ENCODE measurements at regions not wholly inside any gene's neighbourhood (a gene's known extent, or its start where the extent isn't known, plus 50 kb on each side); places are given as distances from the start of the nearest gene placed in this dataset.
"Not testable (repeated sequence)": the region's sequence is repeated elsewhere in the genome, so short reads cannot be mapped to it uniquely, and the experiment has no call there.

DNA sequence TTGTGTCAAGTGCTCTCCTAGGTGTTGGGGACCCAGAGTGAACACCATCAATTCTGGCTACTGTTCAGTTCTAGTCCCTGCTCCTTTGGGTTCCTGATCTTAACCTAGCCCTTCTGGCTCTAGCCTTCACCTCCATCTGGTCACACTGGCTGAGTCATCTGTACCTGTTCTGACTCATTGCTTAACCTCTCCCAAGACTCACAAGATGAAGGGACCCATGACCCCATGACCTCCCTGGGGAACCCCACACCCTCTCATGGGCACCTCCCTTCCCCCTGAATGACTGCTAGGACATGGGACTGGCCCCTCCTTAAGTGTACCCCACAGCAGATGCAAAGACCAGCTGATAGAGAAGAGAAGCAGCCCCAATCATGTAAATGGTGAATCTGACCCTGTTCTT, 345.8 kb upstream of the CDH5 start:
- in situ Hi-C loops (cut with HindIII; ENCODE audit: low sequenced_read_pairs): no loop called here
- no peak overlapping the region for H3K4me3 ChIP-seq (ENCODE audit: low read depth, low read length)
- TF ChIP-seq, protein P1, sequence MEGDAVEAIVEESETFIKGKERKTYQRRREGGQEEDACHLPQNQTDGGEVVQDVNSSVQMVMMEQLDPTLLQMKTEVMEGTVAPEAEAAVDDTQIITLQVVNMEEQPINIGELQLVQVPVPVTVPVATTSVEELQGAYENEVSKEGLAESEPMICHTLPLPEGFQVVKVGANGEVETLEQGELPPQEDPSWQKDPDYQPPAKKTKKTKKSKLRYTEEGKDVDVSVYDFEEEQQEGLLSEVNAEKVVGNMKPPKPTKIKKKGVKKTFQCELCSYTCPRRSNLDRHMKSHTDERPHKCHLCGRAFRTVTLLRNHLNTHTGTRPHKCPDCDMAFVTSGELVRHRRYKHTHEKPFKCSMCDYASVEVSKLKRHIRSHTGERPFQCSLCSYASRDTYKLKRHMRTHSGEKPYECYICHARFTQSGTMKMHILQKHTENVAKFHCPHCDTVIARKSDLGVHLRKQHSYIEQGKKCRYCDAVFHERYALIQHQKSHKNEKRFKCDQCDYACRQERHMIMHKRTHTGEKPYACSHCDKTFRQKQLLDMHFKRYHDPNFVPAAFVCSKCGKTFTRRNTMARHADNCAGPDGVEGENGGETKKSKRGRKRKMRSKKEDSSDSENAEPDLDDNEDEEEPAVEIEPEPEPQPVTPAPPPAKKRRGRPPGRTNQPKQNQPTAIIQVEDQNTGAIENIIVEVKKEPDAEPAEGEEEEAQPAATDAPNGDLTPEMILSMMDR (IDR thresholded peaks at IDR 0.05; ENCODE audit: low read depth, low read length): no peak
- no peak for DNase-seq (ENCODE audit: low read depth, low spot score)

- no peak for DNase-seq (ENCODE audit: low read depth, low spot score)
- no peak overlapping the region for H3K4me3 ChIP-seq (ENCODE audit: low read depth, low read length)
- in situ Hi-C loops (cut with HindIII; ENCODE audit: low sequenced_read_pairs): no loop called here
- TF ChIP-seq, protein P1 (IDR thresholded peaks at IDR 0.05; ENCODE audit: low read depth, low read length): no peak
Measured at GRCh38 chr16:66020046-66020445, 346.4 kb upstream of the CDH5 start.

GRCh38 chr16:66019502-66019901, 347.0 kb upstream of the CDH5 start:
- H3K4me3 ChIP-seq (ENCODE audit: low read depth, low read length); in situ Hi-C loops (cut with HindIII; ENCODE audit: low sequenced_read_pairs); DNase-seq (ENCODE audit: low read depth, low spot score): not testable (repeated sequence)

GRCh38 chr16:66014221-66014620, 352.3 kb upstream of the CDH5 start:
- no peak for DNase-seq (ENCODE audit: low read depth, low spot score)
- TF ChIP-seq, protein P1 (IDR thresholded peaks at IDR 0.05; ENCODE audit: low read depth, low read length): no peak
- in situ Hi-C loops (cut with HindIII; ENCODE audit: low sequenced_read_pairs): no loop called here

DNA sequence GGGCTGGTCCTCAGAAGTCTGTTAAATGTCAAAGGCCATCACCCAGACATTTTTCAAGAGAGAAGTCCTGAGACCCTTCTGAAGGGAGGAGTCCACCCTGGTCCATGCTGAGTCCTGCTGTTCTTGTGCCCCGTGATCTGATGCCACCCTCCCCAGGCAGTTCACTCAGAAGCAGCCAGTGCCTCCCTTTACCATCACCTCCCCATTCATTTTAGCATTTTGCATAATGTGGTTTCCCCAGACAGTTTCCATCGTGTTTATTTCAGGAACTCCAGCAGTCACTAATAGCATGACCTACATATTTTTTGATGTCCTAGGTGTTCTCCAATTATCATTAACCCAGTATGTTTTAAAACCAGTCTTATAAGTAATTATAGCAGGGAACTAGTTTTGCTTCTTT, 353.0 kb upstream of the CDH5 start:
- no peak overlapping the region for H3K4me3 ChIP-seq (ENCODE audit: low read depth, low read length)
- in situ Hi-C loops (cut with HindIII; ENCODE audit: low sequenced_read_pairs): no loop called here
- no peak for DNase-seq (ENCODE audit: low read depth, low spot score)
- TF ChIP-seq, protein P1 (IDR thresholded peaks at IDR 0.05; ENCODE audit: low read depth, low read length): no peak

More at GRCh38 chr16:66014221-66014620, 352.3 kb upstream of the CDH5 start:
- H3K4me3 ChIP-seq (ENCODE audit: low read depth, low read length): no peak overlapping the region

DNA sequence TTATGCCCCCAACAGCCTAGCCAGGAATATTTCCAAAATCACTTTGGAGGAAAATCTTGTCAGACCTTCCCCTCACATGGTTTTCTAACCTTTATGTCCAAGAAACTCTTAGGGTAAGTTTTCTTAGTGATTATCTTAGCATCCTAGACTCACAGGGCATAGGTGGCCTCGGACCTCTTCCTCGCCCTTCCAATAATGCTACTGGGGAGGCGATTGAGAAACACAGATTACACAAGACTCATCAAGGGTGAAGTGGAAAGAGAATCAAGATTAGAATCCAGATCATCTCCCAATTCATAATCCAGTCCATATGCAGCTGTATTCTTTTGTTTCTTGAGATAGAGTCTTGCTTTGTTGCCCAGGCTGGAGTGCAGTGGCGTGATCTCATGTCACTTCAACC, 358.4 kb upstream of the CDH5 start:
- TF ChIP-seq, protein P1 (IDR thresholded peaks at IDR 0.05; ENCODE audit: low read depth, low read length): no peak
- no peak overlapping the region for H3K4me3 ChIP-seq (ENCODE audit: low read depth, low read length)
- DNase-seq (ENCODE audit: low read depth, low spot score): no peak
- in situ Hi-C loops (cut with HindIII; ENCODE audit: low sequenced_read_pairs): no loop called here

DNA sequence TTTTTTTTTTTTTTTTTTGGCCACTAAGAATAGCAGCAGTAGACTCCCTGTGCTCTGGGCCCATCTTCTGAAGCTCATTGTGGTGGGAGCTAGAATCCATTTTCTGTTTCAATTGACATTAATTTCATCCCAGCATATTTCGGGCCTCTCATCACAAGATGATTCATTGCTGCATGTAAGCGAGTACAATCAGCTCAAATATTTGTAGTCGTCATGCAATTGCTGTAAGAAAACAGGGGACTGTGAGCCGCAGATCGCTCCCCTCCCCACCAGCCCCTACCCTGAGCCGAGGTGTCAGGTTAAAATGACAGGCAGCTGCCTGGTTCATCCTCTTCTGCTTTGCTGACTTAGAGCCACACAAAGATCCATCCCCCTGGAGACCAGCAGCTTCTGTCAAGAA, 358.8 kb upstream of the CDH5 start:
- no peak overlapping the region for H3K4me3 ChIP-seq (ENCODE audit: low read depth, low read length)
- TF ChIP-seq, protein P1 (IDR thresholded peaks at IDR 0.05; ENCODE audit: low read depth, low read length): no peak
- DNase-seq (ENCODE audit: low read depth, low spot score): peak; percentile 72
- in situ Hi-C loops (cut with HindIII; ENCODE audit: low sequenced_read_pairs): no loop called here
